GM18517 (cell line): ENCODE measurements at regions not wholly inside any gene's neighbourhood (a gene's known extent, or its start where the extent isn't known, plus 50 kb on each side); places are given as distances from the start of the nearest gene placed in this dataset.
"Not testable (repeated sequence)": the region's sequence is repeated elsewhere in the genome, so short reads cannot be mapped to it uniquely, and the experiment has no call there.

ENCODE experiments used
- ATAC-seq: cut with Tn5 transposase; IDR thresholded peaks from one replicate; pipeline ENCODE4 v1.9.1; 2021; ENCODE audit warnings: mild to moderate bottlenecking, moderate library complexity; ENCODE audit not compliant: unreplicated experiment

- no peak for ATAC-seq
Observed at GRCh38 chr5:89697581-89697980, 712.0 kb downstream of the CETN3 start.

- no peak for ATAC-seq
Observed at GRCh38 chr5:89695371-89695770, 714.2 kb downstream of the CETN3 start.

- ATAC-seq = no peak
Observed at GRCh38 chr5:89694026-89694550, 715.5 kb downstream of the CETN3 start.

GRCh38 chr5:89690331-89690730 lies 719.2 kb downstream of the CETN3 start:
- ATAC-seq = no peak

GRCh38 chr5:89686081-89686765 lies 723.3 kb downstream of the CETN3 start:
- ATAC-seq = no peak

GRCh38 chr5:89676634-89677033 lies 732.9 kb downstream of the CETN3 start:
- no peak for ATAC-seq

GRCh38 chr5:89673019-89673418 lies 736.5 kb downstream of the CETN3 start:
- ATAC-seq = no peak

- ATAC-seq = no peak
Observed at GRCh38 chr5:89668821-89669220, 740.7 kb downstream of the CETN3 start.

GRCh38 chr5:89662499-89662898 lies 747.1 kb downstream of the CETN3 start:
- ATAC-seq = no peak

GRCh38 chr5:89638871-89639270 lies 755.9 kb upstream of the MEF2C start:
- ATAC-seq = no peak

GRCh38 chr5:89634176-89634575 lies 751.2 kb upstream of the MEF2C start:
- not testable (repeated sequence) for ATAC-seq

GRCh38 chr5:89630064-89630463 lies 747.1 kb upstream of the MEF2C start:
- ATAC-seq = not testable (repeated sequence)

GRCh38 chr5:89628876-89629635 lies 746.1 kb upstream of the MEF2C start:
- no peak for ATAC-seq

GRCh38 chr5:89615839-89616518 lies 733.0 kb upstream of the MEF2C start:
- ATAC-seq = no peak

GRCh38 chr5:89613222-89613956 lies 730.4 kb upstream of the MEF2C start:
- ATAC-seq = peak; percentile 99

GRCh38 chr5:89606939-89607534 lies 724.1 kb upstream of the MEF2C start:
- no peak for ATAC-seq

GRCh38 chr5:89604342-89604741 lies 721.4 kb upstream of the MEF2C start:
- ATAC-seq = no peak

- no peak for ATAC-seq
Observed at GRCh38 chr5:89601880-89602279, 718.9 kb upstream of the MEF2C start.

- no peak for ATAC-seq
Observed at GRCh38 chr5:89597878-89598277, 714.9 kb upstream of the MEF2C start.

GRCh38 chr5:89596821-89597220 lies 713.8 kb upstream of the MEF2C start:
- ATAC-seq = no peak

- no peak for ATAC-seq
Observed at GRCh38 chr5:89595056-89595455, 712.1 kb upstream of the MEF2C start.
